HG03378 (cell line): ENCODE measurements at regions not wholly inside any gene's neighbourhood (a gene's known extent, or its start where the extent isn't known, plus 50 kb on each side); places are given as distances from the start of the nearest gene placed in this dataset.
"Not testable (repeated sequence)": the region's sequence is repeated elsewhere in the genome, so short reads cannot be mapped to it uniquely, and the experiment has no call there.

Experiments used
- ATAC-seq: cut with Tn5 transposase; IDR thresholded peaks from one replicate; pipeline ENCODE4 v1.9.1; 2021; ENCODE audit warnings: mild to moderate bottlenecking, moderate library complexity; ENCODE audit not compliant: unreplicated experiment

GRCh38 chr7:106386958-106387357 lies 102.2 kb upstream of the NAMPT start:
- no peak for ATAC-seq

DNA sequence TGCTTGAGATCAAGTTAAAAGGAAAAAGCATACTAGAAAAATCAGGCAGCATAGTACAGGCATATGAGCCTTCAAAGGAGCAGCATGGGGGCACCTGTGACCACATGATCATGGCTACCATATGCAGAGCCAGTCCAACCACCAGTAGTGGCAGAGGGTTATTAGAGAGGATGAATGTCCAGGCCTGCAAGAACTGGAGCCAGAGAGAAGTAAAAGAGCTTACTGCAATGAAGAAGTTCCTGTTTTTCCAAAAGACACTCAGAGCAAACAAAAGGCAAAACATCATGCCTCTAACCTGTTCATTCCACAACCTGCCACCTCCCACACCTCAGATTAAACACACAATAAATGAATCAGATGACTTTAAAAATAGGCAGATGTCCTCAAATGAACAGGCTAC lies 99.6 kb upstream of the NAMPT start:
- no peak for ATAC-seq

GRCh38 chr7:106382929-106383328 lies 98.1 kb upstream of the NAMPT start:
- ATAC-seq: no peak

GRCh38 chr7:106382129-106382528 lies 97.3 kb upstream of the NAMPT start:
- no peak for ATAC-seq

- no peak for ATAC-seq
Observed at GRCh38 chr7:106381252-106381651, 96.5 kb upstream of the NAMPT start.

DNA sequence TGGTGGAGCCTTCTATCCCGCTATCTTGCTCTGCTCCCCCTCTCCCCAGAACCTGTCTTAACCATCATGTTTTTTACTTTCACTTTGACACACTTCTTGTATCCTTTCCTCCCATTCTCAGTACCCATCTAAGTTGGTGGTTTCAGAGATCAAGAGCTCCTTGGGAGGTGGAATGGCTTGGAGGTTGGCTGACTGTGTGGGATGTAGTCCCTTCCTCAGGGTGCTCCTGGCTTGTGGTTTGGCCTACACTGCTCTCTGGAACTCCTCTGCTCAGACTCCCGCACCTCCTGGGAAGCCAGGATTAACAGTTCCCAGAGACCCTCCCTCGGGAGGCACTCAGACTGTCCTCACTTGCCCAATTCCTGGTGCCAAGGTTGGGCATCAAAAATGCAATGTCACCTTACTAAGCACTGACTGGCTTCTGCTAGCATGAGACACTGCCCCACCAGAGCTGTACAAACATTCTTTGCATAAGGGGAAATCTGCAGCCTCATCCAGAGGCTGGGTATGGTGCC lies 93.1 kb upstream of the NAMPT start:
- no peak for ATAC-seq

GRCh38 chr7:106376026-106376799 lies 91.4 kb upstream of the NAMPT start:
- ATAC-seq: no peak

- ATAC-seq: no peak
Observed at GRCh38 chr7:106375499-106375898, 90.7 kb upstream of the NAMPT start.

DNA sequence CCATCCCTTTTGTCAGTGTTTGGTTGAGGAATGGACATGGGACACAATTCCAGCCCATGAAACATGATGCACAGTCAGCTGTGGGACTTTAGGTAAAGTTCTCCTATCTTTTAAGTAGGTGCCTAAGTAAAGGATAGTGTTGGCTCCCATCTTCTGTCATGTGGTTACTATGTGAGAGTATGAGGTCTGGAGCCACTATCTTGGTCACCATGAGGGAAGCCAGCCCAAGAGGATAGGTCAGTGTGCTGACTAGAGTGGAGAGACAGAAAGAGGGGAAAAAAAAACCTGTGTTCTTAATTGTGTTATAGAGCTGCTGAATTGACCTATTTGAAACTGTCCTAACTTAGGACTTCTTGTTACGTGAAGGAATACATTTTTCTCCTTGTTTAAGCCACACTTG lies 89.7 kb upstream of the NAMPT start:
- ATAC-seq: no peak

DNA sequence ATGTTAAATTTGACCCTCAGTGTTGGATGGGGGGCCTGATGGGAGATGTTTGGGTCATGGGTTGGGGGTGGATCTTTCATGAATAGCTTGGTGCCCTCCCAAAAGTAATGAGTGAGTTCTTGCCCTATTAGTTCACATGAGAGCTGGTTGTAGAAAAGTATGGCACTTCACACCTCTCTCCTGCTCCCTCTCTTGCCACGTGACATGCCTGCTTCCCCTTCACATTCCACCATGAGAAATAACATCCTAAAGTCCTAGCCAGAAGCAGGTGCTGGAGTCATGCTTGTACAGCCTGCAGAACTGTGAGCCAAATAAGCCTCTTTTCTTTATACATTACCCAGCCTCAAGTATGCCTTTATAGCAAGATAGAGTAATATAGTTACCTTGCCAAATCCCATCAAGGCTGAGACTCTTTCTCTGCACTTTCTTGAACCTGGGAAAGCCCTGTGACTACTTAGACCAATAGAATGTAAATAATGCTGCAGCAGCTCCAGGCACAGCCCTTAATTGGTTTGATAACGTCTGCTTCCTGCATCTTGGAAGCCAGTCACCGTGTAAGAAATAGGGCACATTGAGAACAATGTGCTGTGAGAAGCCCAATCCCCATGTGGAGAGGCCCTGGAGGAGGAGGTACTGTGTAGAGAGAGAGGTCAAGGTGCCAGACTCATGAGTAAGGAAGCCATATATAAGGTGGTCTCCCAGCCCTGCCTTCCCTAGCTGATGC lies 88.0 kb upstream of the NAMPT start:
- no peak for ATAC-seq

DNA sequence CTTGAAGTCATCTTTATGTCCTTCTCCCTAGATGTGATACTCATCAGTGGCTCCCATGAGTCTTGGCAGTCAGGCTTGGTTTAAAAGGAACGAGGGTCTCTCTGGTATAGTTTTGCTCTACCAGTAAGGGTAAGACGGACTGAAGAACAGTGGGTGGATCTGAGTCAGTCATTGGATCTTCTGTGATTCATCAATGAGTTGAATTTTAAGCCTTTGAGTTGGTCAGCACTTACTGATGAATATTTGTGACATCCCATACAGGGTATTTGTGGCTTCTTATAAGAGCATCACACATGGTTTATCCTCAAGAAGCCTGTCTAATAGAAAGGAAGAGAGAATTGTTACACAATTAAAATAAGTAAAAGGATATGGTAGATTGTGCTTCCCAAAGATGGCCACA lies 87.3 kb upstream of the NAMPT start:
- no peak for ATAC-seq

- no peak for ATAC-seq
Observed at GRCh38 chr7:106371629-106372028, 86.8 kb upstream of the NAMPT start.

DNA sequence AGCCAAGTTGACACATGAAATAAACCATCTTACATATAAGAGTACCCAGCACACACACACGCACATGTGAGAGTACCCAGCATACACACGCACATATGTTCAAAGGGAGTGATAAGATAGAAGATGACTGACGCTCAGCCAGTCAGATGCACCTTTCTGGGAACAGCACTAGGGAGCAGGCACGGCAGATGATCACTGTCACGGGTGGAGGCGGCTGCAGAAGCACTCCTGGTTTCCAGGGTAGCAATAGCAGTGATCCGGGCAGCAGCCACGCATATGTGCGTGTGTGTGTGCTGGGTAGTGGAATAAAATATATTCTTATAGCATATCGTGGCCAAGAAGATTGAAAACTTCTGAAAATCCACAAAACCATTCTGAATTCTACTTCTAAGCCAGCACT lies 85.8 kb upstream of the NAMPT start:
- ATAC-seq: no peak

- no peak for ATAC-seq
Observed at GRCh38 chr7:106369816-106370215, 85.0 kb upstream of the NAMPT start.

GRCh38 chr7:106369352-106369751 lies 84.6 kb upstream of the NAMPT start:
- no peak for ATAC-seq

GRCh38 chr7:106367664-106368063 lies 82.9 kb upstream of the NAMPT start:
- ATAC-seq: no peak

DNA sequence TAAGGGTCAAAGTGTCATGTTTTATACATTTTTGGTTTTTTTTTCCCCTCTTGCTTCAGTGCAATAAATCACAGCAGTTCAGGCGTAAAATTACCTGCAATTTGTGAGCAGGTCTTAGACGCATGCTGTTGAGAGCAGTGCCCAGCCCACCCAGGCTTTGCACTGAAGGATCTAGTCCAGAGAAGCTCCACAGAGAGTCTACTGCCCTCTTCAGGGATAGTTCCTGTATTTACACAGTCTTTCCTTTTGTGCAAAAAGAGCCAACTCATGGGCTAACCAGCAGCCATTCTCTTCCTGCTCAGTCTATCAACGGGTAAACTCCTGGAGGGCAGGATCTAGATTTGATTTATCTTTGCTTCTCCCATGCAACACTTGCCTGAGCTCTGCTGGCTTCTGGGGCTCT lies 82.2 kb upstream of the NAMPT start:
- no peak for ATAC-seq

DNA sequence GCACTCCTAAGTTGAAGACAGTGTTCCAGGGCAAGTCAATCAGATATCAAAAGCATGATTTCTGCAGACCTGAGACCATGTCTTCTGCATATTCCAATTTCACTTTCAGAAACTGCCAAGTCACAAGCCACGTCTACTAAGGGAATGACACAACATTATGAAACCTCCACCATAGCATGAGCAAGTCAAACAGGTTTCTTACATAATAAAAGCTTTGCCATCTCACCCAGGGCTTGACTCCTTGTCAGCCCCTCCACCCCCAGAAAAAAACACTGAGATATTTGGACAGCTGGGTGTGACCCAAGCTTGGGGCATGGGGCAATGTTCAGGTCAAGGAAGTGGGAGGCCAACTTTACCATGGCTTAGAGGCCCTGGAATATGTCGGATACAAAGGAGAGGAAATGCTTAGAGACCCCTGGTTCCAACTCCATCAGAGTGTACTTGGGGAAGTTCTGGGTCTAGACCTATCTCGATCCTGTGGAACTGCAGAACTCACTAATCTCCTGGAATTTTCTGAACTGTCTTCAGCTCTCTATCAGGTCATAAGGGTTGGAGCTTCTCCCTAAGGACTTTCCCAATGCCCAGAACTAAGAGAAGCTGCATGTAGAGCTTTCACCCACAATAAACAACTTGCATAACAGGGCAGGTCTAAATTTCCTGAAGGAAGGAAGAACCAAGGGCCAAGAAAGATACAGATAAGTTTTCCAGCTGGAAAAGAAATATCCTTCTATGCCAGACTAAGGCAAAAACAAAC lies 80.6 kb upstream of the NAMPT start:
- ATAC-seq: peak; percentile 93

GRCh38 chr7:106362507-106362906 lies 77.7 kb upstream of the NAMPT start:
- not testable (repeated sequence) for ATAC-seq

- ATAC-seq: peak; percentile 92
Observed at GRCh38 chr7:106358103-106358663, 73.4 kb upstream of the NAMPT start.

GRCh38 chr7:106357675-106358074 lies 72.9 kb upstream of the NAMPT start:
- ATAC-seq: no peak
